ENCODE measurements at regions not wholly inside any gene's neighbourhood (a gene's known extent, or its start where the extent isn't known, plus 50 kb on each side); places are given as distances from the start of the nearest gene placed in this dataset.

DNA sequence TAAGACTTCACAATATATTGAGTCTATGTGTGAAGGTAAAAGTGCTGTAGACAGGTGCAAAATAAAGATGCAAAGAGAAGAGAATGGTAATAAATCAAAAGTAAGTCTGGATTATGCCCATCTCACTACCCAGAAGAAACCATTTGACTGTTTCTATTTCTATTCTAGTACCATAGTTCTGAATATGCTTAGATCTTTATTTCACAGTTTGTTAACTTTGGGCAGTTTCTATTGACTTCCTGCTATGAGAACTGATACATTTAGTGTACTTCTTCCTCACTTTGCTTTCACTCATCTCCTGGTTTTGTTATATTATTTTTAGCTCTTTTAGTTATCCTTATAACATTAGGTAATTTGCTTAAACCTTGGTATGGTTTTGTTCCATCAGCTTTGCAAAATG is 94.9 kb downstream of the HS1BP3 start (continued):
- TF ChIP-seq TCF12 (IDR thresholded peaks at IDR 0.05) (no peak), TEAD4 (IDR thresholded peaks at IDR 0.05; ENCODE audit: borderline replicate concordance, insufficient read depth) (no peak), GATA2 (CRISPR knock-in tag; IDR thresholded peaks at IDR 0.05) (no peak), ELF1 (IDR thresholded peaks at IDR 0.05) (no peak)

DNA sequence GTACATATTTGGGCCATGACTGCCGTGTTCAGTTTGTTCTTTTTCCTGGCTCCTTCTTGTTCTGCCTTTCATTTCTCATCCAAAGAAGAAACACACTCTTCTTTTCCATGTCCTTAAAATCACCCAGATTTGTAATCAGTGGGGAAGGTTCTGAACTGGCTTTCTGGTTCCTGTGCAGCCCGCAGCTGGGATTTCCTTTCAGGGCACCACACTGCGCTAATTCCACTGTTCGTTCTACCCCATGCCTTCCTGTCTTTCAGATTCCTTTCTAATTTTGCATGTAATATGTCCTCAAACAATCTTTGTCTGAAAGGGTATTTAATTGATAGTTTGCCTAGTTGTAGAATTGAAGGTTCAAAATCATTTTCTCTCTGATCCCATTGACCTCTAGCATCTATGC is 94.1 kb downstream of the HS1BP3 start:
- TF ChIP-seq MEF2A (IDR thresholded peaks at IDR 0.05; ENCODE audit: borderline replicate concordance, low read depth) (no peak), RFX5 (IDR thresholded peaks at IDR 0.05; ENCODE audit: low read length) (no peak), GATA2 (CRISPR knock-in tag; IDR thresholded peaks at IDR 0.05) (no peak)
- TF ChIP-seq, protein P1, sequence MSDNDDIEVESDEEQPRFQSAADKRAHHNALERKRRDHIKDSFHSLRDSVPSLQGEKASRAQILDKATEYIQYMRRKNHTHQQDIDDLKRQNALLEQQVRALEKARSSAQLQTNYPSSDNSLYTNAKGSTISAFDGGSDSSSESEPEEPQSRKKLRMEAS (IDR thresholded peaks at IDR 0.05; ENCODE audit: low read depth) = no peak
- TF ChIP-seq, protein P2, sequence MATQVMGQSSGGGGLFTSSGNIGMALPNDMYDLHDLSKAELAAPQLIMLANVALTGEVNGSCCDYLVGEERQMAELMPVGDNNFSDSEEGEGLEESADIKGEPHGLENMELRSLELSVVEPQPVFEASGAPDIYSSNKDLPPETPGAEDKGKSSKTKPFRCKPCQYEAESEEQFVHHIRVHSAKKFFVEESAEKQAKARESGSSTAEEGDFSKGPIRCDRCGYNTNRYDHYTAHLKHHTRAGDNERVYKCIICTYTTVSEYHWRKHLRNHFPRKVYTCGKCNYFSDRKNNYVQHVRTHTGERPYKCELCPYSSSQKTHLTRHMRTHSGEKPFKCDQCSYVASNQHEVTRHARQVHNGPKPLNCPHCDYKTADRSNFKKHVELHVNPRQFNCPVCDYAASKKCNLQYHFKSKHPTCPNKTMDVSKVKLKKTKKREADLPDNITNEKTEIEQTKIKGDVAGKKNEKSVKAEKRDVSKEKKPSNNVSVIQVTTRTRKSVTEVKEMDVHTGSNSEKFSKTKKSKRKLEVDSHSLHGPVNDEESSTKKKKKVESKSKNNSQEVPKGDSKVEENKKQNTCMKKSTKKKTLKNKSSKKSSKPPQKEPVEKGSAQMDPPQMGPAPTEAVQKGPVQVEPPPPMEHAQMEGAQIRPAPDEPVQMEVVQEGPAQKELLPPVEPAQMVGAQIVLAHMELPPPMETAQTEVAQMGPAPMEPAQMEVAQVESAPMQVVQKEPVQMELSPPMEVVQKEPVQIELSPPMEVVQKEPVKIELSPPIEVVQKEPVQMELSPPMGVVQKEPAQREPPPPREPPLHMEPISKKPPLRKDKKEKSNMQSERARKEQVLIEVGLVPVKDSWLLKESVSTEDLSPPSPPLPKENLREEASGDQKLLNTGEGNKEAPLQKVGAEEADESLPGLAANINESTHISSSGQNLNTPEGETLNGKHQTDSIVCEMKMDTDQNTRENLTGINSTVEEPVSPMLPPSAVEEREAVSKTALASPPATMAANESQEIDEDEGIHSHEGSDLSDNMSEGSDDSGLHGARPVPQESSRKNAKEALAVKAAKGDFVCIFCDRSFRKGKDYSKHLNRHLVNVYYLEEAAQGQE (IDR thresholded peaks at IDR 0.05; ENCODE audit: low read depth, low read length) = no peak
- no peaks in the 10 kb centered on the region for H3K27me3 ChIP-seq (ENCODE audit: insufficient read depth)
- H3K9ac ChIP-seq = no peak overlapping the region
- ChIA-PET POLR2A (interaction anchor here (0.7 to 0.9 kb wide), 2 partner anchors 109 to 110 kb away, joined by 3 read pairs; partner anchors contain the start of gene RHOB), CTCF (interaction anchor here (0.8 to 1.4 kb wide), 7 partner anchors 11 to 177 kb away, joined by 3 to 4 read pairs (median 3); no protein-coding TSS in a partner anchor)
- H3K4me2 ChIP-seq = no peak overlapping the region
- peaks cover under 1% of the 10 kb centered on the region for H3F3A ChIP-seq (replicated peaks; ENCODE audit: insufficient read depth)
- H4K20me1 ChIP-seq (ENCODE audit: insufficient read depth) = no peaks in the 10 kb centered on the region
- H3K79me2 ChIP-seq (ENCODE audit: insufficient read depth) = no peaks in the 10 kb centered on the region
- H3K36me3 ChIP-seq (replicated peaks in 1 of 2; ENCODE audit: control insufficient read depth in 1 of 2, insufficient read depth in 2 of 2, low read length in 1 of 2) = no peaks in the 10 kb centered on the region
- no peak for DNase-seq
- H2AFZ ChIP-seq (ENCODE audit: low read depth) = no peak overlapping the region
- no peaks in the 10 kb centered on the region for H3K9me3 ChIP-seq
- WGBS (ENCODE audit: low lambda C conversion rate) = 95% methylated on average over 4 of the region's 4 CpGs
- no peaks in the 10 kb centered on the region for H3K9me2 ChIP-seq
- peaks cover 9 to 35% of the 10 kb centered on the region in 2 experiments; a peak in 2 of 4 replicates for H3K4me1 ChIP-seq (ENCODE audit: control insufficient read depth in 1 of 2, insufficient read depth in 2 of 2, low read depth in 1 of 2, low read length in 1 of 2)
- no peak overlapping the region for H3K27ac ChIP-seq (ENCODE audit: low read depth in 2 of 2, low read length in 1 of 2)
- H3K4me3 ChIP-seq (ENCODE audit: low read depth in 2 of 2, low read length in 1 of 2) = no peak overlapping the region

DNA sequence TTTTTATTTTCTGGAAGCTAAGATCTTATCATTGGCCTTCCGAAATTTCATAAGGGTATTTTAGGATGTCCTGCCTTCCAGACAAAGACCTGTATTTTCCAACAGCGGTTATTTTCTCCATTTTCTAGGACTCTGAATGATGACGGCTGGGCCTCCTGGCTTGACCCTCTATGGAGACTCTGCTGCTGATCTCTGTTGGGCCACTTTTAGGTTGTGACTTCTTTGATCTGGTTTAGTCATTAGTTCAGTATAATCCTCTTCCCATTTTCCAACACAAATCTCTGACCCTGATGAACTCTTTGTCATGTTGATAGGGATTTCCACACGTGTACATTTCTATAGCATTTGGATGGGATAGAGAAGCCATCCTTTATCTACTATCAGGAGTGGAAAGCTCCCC is 93.7 kb downstream of the HS1BP3 start:
- peaks cover 13 to 30% of the 10 kb centered on the region in 2 experiments; a peak in 2 of 4 replicates for H3K4me1 ChIP-seq (ENCODE audit: control insufficient read depth in 1 of 2, insufficient read depth in 2 of 2, low read depth in 1 of 2, low read length in 1 of 2)
- no peaks in the 10 kb centered on the region for H3K36me3 ChIP-seq (replicated peaks in 1 of 2; ENCODE audit: control insufficient read depth in 1 of 2, insufficient read depth in 2 of 2, low read length in 1 of 2)
- no peak overlapping the region for H3K27ac ChIP-seq (ENCODE audit: low read depth in 2 of 2, low read length in 1 of 2)
- ChIA-PET CTCF (interaction anchor here (0.8 to 1.2 kb wide), 4 partner anchors 14 to 93 kb away, joined by 3 to 4 read pairs (median 3); no protein-coding TSS in a partner anchor), POLR2A (interaction anchor here (0.8 kb wide), 1 partner anchor 110 kb away, joined by 3 read pairs; the partner anchor contains the start of gene RHOB)
- H3K9me3 ChIP-seq = no peaks in the 10 kb centered on the region
- no peak for DNase-seq
- H4K20me1 ChIP-seq (ENCODE audit: insufficient read depth) = no peaks in the 10 kb centered on the region
- no peak overlapping the region for H3K4me3 ChIP-seq (ENCODE audit: low read depth in 2 of 2, low read length in 1 of 2)
- no peaks in the 10 kb centered on the region for H3K9me2 ChIP-seq
- no peak overlapping the region for H2AFZ ChIP-seq (ENCODE audit: low read depth)
- 89% methylated on average over 4 of the region's 4 CpGs for WGBS (ENCODE audit: low lambda C conversion rate)
- TF ChIP-seq, protein P3, sequence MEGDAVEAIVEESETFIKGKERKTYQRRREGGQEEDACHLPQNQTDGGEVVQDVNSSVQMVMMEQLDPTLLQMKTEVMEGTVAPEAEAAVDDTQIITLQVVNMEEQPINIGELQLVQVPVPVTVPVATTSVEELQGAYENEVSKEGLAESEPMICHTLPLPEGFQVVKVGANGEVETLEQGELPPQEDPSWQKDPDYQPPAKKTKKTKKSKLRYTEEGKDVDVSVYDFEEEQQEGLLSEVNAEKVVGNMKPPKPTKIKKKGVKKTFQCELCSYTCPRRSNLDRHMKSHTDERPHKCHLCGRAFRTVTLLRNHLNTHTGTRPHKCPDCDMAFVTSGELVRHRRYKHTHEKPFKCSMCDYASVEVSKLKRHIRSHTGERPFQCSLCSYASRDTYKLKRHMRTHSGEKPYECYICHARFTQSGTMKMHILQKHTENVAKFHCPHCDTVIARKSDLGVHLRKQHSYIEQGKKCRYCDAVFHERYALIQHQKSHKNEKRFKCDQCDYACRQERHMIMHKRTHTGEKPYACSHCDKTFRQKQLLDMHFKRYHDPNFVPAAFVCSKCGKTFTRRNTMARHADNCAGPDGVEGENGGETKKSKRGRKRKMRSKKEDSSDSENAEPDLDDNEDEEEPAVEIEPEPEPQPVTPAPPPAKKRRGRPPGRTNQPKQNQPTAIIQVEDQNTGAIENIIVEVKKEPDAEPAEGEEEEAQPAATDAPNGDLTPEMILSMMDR (IDR thresholded peaks at IDR 0.05) = no peak
- no peaks in the 10 kb centered on the region for H3K79me2 ChIP-seq (ENCODE audit: insufficient read depth)
- H3F3A ChIP-seq (replicated peaks; ENCODE audit: insufficient read depth) = peaks cover 5% of the 10 kb centered on the region
- no peaks in the 10 kb centered on the region for H3K27me3 ChIP-seq (ENCODE audit: insufficient read depth)
- H3K9ac ChIP-seq = no peak overlapping the region
- no peak overlapping the region for H3K4me2 ChIP-seq

Data from SK-N-SH (cell line).